BLaER1 (cell line): ENCODE measurements at regions not wholly inside any gene's neighbourhood (a gene's known extent, or its start where the extent isn't known, plus 50 kb on each side); places are given as distances from the start of the nearest gene placed in this dataset.

Experiments
- H3K27ac ChIP-seq: shearing (Covaris generic); formaldehyde crosslinking; 2 replicates; pipeline ENCODE4 v1.8.1; 2022
- H3K27me3 ChIP-seq: shearing (Covaris generic); formaldehyde crosslinking; 2 replicates; pipeline ENCODE4 v1.8.1; 2022
- H3K36me3 ChIP-seq: shearing (Covaris generic); formaldehyde crosslinking; 2 replicates; pipeline ENCODE4 v1.8.1; 2022
- H3K4me1 ChIP-seq: shearing (Covaris generic); formaldehyde crosslinking; 2 replicates; pipeline ENCODE4 v1.8.1; 2022
- H3K4me2 ChIP-seq: shearing (Covaris generic); formaldehyde crosslinking; 2 replicates; pipeline ENCODE4 v1.8.1; 2022
- H3K4me3 ChIP-seq: shearing (Covaris generic); formaldehyde crosslinking; 2 replicates; pipeline ENCODE4 v1.8.1; 2022
- H3K9ac ChIP-seq: shearing (Covaris generic); formaldehyde crosslinking; 2 replicates; pipeline ENCODE4 v1.8.1; 2022
- H3K9me3 ChIP-seq: shearing (Covaris generic); formaldehyde crosslinking; 2 replicates; pipeline ENCODE4 v1.8.1; 2022
- H4K20me1 ChIP-seq: shearing (Covaris generic); formaldehyde crosslinking; 2 replicates; pipeline ENCODE4 v1.8.1; 2022
- Cebpa-rat ChIP-seq: shearing (Covaris generic); IDR thresholded peaks from 2 replicates; pipeline ENCODE4 v1.8.1; 2022

DNA sequence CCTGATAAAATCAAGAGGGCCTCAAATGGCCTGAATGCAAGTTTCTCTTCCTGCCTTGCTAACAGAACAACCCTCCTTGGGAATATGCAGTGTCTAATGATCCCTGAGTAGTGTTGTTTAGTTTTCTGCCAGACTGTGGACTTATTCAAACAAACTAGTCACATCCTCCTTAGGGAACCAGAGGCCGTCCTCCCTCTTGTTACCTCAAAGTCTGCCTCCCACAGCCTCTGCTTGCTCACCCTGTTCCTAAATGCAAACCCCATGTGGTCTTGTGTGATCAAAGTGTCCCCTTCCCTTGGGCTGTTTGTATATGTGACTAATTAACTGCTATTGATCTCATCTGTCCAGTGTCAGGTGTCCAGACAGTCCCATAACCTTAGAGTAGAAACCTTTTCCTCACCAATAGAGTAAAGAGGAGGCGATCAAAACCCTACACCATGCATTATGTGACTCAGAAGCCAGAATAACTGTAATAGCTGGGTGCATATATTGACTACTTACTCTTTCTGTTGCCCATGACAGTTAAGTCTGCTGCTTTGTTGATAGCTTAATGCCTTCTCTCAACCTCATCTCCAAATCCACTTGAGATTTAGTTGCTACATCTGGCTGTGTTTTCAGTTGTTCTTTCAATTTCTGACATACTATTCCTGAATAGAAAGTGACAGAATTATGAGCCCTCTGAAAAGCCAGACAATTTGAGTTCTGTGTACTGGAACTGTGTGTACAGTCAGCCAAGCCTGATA, 473.0 kb upstream of the NWD2 start:
- Histone ChIP-seq H3K27me3 (no peaks in the 10 kb centered on the region), H3K4me1 (0 out of 2 replicates have a peak, but pooled peaks cover 5% of the 10 kb centered on the region), H3K9me3 (no peaks in the 10 kb centered on the region), H4K20me1 (no peaks in the 10 kb centered on the region), H3K9ac (no peak overlapping the region), H3K4me2 (no peak overlapping the region; the same call in 1 of the 2 replicates), H3K27ac (no peak overlapping the region), H3K4me3 (no peak overlapping the region), H3K36me3 (no peaks in the 10 kb centered on the region)
- TF ChIP-seq Cebpa-rat: no peak

DNA sequence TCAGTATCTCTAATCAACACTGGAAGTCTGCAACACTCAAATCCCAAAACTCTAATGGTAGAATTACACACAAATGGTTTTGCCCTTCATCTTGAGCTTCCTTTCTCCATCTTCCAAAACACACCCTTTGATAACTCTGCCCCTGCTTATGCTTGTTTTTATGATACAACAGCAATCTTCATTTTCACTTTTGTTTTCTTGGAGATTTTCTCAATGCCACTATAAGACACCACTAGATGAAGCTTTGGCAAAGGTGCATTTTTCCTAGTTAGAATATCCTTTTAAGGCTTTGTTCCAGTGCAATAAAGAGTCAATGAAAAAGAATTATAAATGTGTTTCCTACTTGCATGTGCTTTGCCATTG, 472.4 kb upstream of the NWD2 start:
- no peaks in the 10 kb centered on the region for H3K9me3 ChIP-seq
- H3K27ac ChIP-seq: no peak overlapping the region
- no peaks in the 10 kb centered on the region for H3K27me3 ChIP-seq
- H3K4me3 ChIP-seq: no peak overlapping the region
- no peak for TF ChIP-seq Cebpa-rat
- H3K4me2 ChIP-seq: no peak overlapping the region
- H3K4me1 ChIP-seq: 0 out of 2 replicates have a peak, but pooled peaks cover 5% of the 10 kb centered on the region
- H3K36me3 ChIP-seq: no peaks in the 10 kb centered on the region
- H3K9ac ChIP-seq: no peak overlapping the region
- no peaks in the 10 kb centered on the region for H4K20me1 ChIP-seq

DNA sequence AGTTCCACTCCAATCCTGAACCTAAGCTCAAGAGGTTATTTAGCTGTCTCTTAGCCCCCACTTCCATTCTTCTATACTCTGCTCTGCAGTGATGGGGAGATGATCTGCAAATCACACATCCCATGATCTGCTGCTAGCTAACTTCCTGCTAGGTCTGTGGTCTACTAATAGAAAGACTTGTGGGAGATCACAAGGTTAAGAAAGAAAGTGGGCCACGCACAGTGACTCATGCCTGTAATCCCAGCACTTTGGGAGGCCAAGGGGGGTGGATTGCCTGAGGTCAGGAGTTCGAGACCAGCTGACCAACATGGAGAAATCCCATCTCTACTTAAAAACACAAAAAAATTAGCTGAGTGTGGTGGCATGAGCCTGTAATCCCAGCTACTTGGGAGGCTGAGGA, 471.1 kb upstream of the NWD2 start:
- no peak overlapping the region for H3K4me3 ChIP-seq
- 0 out of 2 replicates have a peak, but pooled peaks cover 5% of the 10 kb centered on the region for H3K4me1 ChIP-seq
- H3K27me3 ChIP-seq: no peaks in the 10 kb centered on the region
- no peak overlapping the region for H3K9ac ChIP-seq
- H3K4me2 ChIP-seq: no peak overlapping the region
- no peaks in the 10 kb centered on the region for H4K20me1 ChIP-seq
- H3K36me3 ChIP-seq: no peaks in the 10 kb centered on the region
- H3K9me3 ChIP-seq: no peaks in the 10 kb centered on the region
- no peak overlapping the region for H3K27ac ChIP-seq
- no peak for TF ChIP-seq Cebpa-rat

DNA sequence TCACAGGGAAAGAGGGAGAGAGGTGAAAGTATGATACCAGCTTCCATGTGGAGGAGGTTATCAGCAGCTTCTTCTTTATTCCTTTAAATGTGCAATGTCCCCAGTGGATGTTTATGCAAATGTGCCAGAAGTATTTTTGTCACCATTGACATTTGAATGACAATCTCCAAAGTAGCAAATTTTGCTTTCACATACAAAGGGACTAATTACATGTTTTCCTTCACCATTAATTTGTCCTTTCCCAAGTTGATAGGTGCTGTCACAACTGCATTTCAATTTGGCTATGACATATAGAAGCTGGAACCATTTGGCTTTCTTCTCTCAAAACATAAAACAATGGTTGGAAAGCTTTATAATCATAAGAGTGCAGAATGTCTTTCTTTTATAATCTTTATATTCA, 469.0 kb upstream of the NWD2 start:
- H3K4me1 ChIP-seq: 0 out of 2 replicates have a peak, but pooled peaks cover 5% of the 10 kb centered on the region
- H3K9me3 ChIP-seq: no peaks in the 10 kb centered on the region
- no peak overlapping the region for H3K4me3 ChIP-seq
- no peaks in the 10 kb centered on the region for H3K36me3 ChIP-seq
- H3K27me3 ChIP-seq: no peaks in the 10 kb centered on the region
- no peak overlapping the region for H3K9ac ChIP-seq
- no peak overlapping the region for H3K27ac ChIP-seq
- H4K20me1 ChIP-seq: no peaks in the 10 kb centered on the region
- TF ChIP-seq Cebpa-rat: no peak
- H3K4me2 ChIP-seq: no peak overlapping the region

DNA sequence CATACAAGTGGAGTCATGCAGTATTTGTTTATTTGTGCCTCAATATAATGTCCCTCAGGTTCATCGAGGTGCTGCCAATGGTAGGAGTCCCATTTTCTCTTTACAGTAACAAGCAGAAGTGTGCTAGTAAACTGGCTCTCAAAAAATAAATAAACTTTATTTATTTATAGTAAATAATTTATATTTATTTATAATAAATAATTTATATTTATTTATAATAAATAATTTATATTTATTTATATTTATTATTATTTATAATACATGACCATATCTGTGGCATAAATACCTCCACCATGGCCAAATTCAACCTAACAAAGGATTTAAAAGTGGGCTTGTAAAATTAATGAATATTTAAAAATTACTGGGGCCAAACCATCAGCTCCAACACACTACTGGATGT, 464.9 kb upstream of the NWD2 start:
- H3K27me3 ChIP-seq: no peaks in the 10 kb centered on the region
- H3K9ac ChIP-seq: no peak overlapping the region
- no peak for TF ChIP-seq Cebpa-rat
- H3K4me2 ChIP-seq: no peak overlapping the region
- H3K4me1 ChIP-seq: no peaks in the 10 kb centered on the region
- no peaks in the 10 kb centered on the region for H3K9me3 ChIP-seq
- H3K4me3 ChIP-seq: no peak overlapping the region
- no peaks in the 10 kb centered on the region for H3K36me3 ChIP-seq
- H3K27ac ChIP-seq: no peak overlapping the region
- H4K20me1 ChIP-seq: no peaks in the 10 kb centered on the region

DNA sequence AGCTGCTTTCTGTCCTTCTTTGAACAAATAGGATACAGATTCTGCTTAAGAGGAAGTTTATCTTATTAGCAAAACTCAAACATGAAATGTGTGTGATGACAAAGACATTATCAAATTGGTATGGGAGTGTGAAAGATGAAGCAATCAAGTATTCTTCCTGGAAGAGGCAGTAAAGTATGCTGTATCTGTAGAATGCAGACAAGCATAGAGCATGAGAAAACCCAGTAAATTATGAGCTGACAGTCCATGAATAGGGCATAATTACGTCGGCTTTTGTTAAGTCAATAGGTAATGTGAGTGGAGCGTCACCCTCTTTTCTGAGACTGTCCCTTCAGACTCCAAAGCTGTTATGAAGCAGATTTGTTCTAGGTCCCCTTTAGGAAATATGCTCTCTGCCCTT, 458.6 kb upstream of the NWD2 start:
- Histone ChIP-seq H3K4me2 (no peak overlapping the region), H4K20me1 (no peaks in the 10 kb centered on the region), H3K27ac (no peak overlapping the region), H3K27me3 (no peaks in the 10 kb centered on the region), H3K9ac (no peak overlapping the region), H3K36me3 (no peaks in the 10 kb centered on the region), H3K4me1 (no peaks in the 10 kb centered on the region), H3K9me3 (no peaks in the 10 kb centered on the region), H3K4me3 (no peak overlapping the region)
- TF ChIP-seq Cebpa-rat: no peak

DNA sequence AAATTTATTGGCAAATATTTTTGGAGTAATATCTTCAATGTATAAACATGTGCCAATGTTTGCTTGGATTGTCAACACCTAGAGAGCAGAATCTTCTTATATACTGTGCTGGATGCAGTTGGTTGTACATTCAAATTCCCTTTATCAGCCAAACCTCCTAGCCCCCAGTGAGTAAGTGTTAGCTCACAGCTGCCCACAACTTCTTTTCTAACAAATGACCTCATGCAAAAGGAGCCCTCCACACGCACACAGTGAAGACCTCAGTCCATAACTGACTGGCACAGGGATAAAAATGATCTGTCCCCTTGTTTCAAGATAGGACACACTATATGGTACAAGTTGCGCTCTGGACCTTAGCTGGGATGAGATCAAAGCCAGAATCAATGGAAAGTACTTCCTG, 458.0 kb upstream of the NWD2 start:
- Histone ChIP-seq H3K9ac (no peak overlapping the region), H3K36me3 (no peaks in the 10 kb centered on the region), H3K4me1 (no peaks in the 10 kb centered on the region), H3K27me3 (no peaks in the 10 kb centered on the region), H3K9me3 (no peaks in the 10 kb centered on the region), H3K4me2 (no peak overlapping the region), H3K27ac (no peak overlapping the region), H3K4me3 (no peak overlapping the region), H4K20me1 (no peaks in the 10 kb centered on the region)
- no peak for TF ChIP-seq Cebpa-rat

DNA sequence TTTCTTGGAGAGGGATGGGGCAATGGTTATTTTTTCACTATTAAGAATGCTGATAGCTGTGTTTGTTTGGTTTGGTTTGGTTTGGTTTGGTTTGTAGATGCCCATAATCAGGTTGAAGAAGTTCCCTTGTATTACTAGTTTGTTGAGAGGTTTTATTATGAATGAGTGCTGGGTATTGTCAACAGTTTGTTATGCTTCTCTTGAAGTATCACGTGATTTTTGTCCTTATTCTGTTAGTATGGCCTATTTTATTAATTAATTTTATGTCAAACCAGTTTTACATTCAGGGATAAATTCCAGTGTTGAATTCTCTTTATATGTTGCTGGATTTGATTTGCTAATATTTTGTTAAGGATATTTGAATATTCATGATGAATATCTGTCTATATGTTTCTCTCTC, 449.8 kb upstream of the NWD2 start:
- Histone ChIP-seq H3K36me3 (no peaks in the 10 kb centered on the region), H3K4me1 (no peaks in the 10 kb centered on the region), H3K27me3 (no peaks in the 10 kb centered on the region), H3K27ac (no peak overlapping the region), H4K20me1 (no peaks in the 10 kb centered on the region), H3K4me3 (no peak overlapping the region), H3K9ac (no peak overlapping the region), H3K9me3 (peaks cover 9% of the 10 kb centered on the region), H3K4me2 (no peak overlapping the region)
- TF ChIP-seq Cebpa-rat: no peak

DNA sequence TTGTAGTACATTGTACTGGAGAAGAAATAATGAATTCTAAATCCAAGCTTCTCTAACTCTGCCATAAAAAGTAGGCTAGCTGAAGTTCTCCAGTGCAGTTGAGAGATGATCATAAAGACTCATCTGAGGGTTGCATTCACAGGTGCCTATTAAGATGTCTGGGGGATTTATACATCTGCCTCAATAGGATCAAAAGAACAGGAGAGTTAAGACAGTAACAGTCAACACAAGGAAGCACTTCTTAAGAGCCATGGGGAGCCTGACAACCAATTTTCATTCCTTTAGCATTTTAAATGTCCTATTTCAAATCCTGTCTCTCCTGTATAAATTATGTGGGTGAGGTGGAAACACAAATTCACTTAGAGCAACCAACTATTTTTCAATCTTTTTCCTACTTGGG, 432.4 kb upstream of the NWD2 start:
- H3K4me2 ChIP-seq: no peak overlapping the region
- H3K4me3 ChIP-seq: no peak overlapping the region
- H3K36me3 ChIP-seq: no peaks in the 10 kb centered on the region
- no peaks in the 10 kb centered on the region for H4K20me1 ChIP-seq
- no peaks in the 10 kb centered on the region for H3K4me1 ChIP-seq
- no peak overlapping the region for H3K9ac ChIP-seq
- no peaks in the 10 kb centered on the region for H3K9me3 ChIP-seq
- no peaks in the 10 kb centered on the region for H3K27me3 ChIP-seq
- no peak overlapping the region for H3K27ac ChIP-seq
- TF ChIP-seq Cebpa-rat: no peak

DNA sequence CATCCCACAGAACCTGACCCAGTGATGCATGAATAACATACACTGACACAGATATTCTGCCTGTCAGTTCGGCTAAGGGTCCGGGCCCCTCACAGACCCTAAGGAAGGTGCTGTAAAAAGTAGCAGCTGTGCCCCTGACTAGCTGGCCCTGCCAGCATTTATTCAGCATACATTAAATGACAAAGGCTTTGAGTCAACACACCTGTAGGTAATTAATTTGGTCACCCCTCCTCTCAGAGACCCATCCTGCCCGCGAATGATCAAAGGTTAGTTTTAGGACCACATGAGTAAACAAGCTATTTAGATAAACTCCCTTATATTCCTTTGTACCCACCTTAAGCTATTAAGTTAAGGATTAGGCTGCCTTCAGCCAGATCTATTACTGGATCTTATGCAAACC, 429.0 kb upstream of the NWD2 start:
- Histone ChIP-seq H3K27me3 (no peaks in the 10 kb centered on the region), H3K9ac (no peak overlapping the region), H3K36me3 (no peaks in the 10 kb centered on the region), H3K9me3 (no peaks in the 10 kb centered on the region), H3K4me1 (no peaks in the 10 kb centered on the region), H3K27ac (no peak overlapping the region), H4K20me1 (no peaks in the 10 kb centered on the region), H3K4me3 (no peak overlapping the region), H3K4me2 (no peak overlapping the region)
- TF ChIP-seq Cebpa-rat: no peak
